ENCODE measurements at regions not wholly inside any gene's neighbourhood (a gene's known extent, or its start where the extent isn't known, plus 50 kb on each side); places are given as distances from the start of the nearest gene placed in this dataset.

GRCh38 chr4:126023896-126024295, 709.1 kb downstream of the FAT4 start:
- DNase-seq = no peak
- ChIA-PET CTCF (no interaction called here), POLR2A (no interaction called here)
- H3K9me3 Mint-ChIP-seq = no peaks in the 10 kb centered on the region
- no peaks in the 10 kb centered on the region for H3K36me3 Mint-ChIP-seq (ENCODE audit: low read depth)
- H3K4me3 Mint-ChIP-seq = no peak overlapping the region
- H3K27me3 Mint-ChIP-seq = no peaks in the 10 kb centered on the region
- no peaks in the 10 kb centered on the region for H3K4me1 Mint-ChIP-seq
- no peak overlapping the region for H3K27ac Mint-ChIP-seq

DNA sequence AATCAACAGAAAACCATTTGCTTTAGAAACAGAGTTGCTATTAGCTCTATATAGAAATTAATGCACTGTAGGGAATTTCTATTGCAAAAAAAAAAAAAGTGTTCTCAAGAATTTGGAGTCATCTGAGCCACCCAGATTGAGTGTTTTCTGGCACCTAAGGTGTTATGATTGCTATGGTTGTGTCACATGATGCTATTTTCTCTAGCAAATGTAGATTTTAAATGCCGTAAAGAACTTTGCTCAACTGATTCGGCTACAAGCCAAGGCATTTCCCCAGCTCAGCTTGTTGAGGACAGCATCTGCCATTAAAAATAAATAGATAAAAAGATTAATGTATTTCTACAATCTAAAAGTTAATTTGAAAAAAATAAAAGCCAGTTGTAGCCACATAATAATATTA, 712.8 kb downstream of the FAT4 start:
- ChIA-PET POLR2A (no interaction called here), CTCF (no interaction called here)
- no peak overlapping the region for H3K4me3 Mint-ChIP-seq
- DNase-seq = no peak
- H3K27ac Mint-ChIP-seq = no peak overlapping the region
- H3K27me3 Mint-ChIP-seq = no peaks in the 10 kb centered on the region
- H3K36me3 Mint-ChIP-seq (ENCODE audit: low read depth) = no peaks in the 10 kb centered on the region
- peaks cover 3% of the 10 kb centered on the region for H3K9me3 Mint-ChIP-seq
- H3K4me1 Mint-ChIP-seq = no peaks in the 10 kb centered on the region

GRCh38 chr4:126028876-126029275, 714.1 kb downstream of the FAT4 start:
- POLR2A ChIA-PET = no interaction called here

GRCh38 chr4:126037231-126037630, 722.5 kb downstream of the FAT4 start:
- Mint-ChIP-seq H3K4me3 (no peak overlapping the region), H3K27ac (no peak overlapping the region), H3K9me3 (no peaks in the 10 kb centered on the region), H3K36me3 (ENCODE audit: low read depth) (no peaks in the 10 kb centered on the region), H3K27me3 (no peaks in the 10 kb centered on the region), H3K4me1 (no peaks in the 10 kb centered on the region)
- CTCF ChIA-PET = no interaction called here
- DNase-seq = no peak
- POLR2A ChIA-PET = no interaction called here

More at GRCh38 chr4:126028876-126029275, 714.1 kb downstream of the FAT4 start:
- CTCF ChIA-PET = no interaction called here
- no peak overlapping the region for H3K4me3 Mint-ChIP-seq
- H3K4me1 Mint-ChIP-seq = no peaks in the 10 kb centered on the region
- no peaks in the 10 kb centered on the region for H3K36me3 Mint-ChIP-seq (ENCODE audit: low read depth)
- H3K27me3 Mint-ChIP-seq = no peaks in the 10 kb centered on the region
- no peak overlapping the region for H3K27ac Mint-ChIP-seq
- H3K9me3 Mint-ChIP-seq = peaks cover 3% of the 10 kb centered on the region
- DNase-seq = no peak

DNA sequence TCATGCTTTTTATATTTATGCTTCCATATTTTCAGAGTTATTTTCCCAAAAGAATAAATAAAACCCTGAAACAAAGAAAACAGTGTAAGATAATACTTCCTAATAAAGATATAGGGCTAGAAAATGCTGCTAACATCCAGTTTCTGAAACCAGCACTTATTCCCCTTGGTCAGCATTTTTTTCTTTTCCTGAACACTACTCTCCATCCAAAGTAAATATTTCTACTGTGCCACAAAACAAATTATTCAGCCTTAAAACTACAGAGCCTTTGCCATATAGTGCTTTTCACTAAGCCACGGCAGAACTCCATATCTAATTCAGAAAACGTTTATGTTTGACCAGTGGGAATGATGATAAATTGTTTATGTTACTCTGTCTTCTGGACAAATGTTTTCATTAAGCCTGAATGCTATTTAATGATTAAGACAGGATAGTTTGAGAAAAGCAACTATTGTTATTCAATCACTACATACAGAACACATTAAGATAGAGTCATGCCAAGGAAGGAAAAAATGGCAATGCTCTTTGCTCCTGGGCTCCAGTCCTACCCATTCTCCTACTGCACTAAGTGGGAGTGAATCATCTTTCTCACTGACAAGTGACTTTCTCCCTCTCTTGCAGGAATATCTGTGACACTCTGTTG, 723.9 kb downstream of the FAT4 start:
- CTCF ChIA-PET = no interaction called here
- Mint-ChIP-seq H3K4me1 (no peaks in the 10 kb centered on the region), H3K36me3 (ENCODE audit: low read depth) (no peaks in the 10 kb centered on the region), H3K27ac (no peak overlapping the region), H3K27me3 (no peaks in the 10 kb centered on the region), H3K9me3 (no peaks in the 10 kb centered on the region), H3K4me3 (no peak overlapping the region)
- POLR2A ChIA-PET = no interaction called here
- DNase-seq = no peak

GRCh38 chr4:126046081-126046614, 731.4 kb downstream of the FAT4 start:
- no peaks in the 10 kb centered on the region for H3K4me1 Mint-ChIP-seq
- no peaks in the 10 kb centered on the region for H3K27me3 Mint-ChIP-seq
- no peak overlapping the region for H3K4me3 Mint-ChIP-seq
- DNase-seq = no peak
- CTCF ChIA-PET = no interaction called here
- H3K36me3 Mint-ChIP-seq (ENCODE audit: low read depth) = no peaks in the 10 kb centered on the region
- POLR2A ChIA-PET = no interaction called here
- no peak overlapping the region for H3K27ac Mint-ChIP-seq
- H3K9me3 Mint-ChIP-seq = peaks cover 5% of the 10 kb centered on the region

DNA sequence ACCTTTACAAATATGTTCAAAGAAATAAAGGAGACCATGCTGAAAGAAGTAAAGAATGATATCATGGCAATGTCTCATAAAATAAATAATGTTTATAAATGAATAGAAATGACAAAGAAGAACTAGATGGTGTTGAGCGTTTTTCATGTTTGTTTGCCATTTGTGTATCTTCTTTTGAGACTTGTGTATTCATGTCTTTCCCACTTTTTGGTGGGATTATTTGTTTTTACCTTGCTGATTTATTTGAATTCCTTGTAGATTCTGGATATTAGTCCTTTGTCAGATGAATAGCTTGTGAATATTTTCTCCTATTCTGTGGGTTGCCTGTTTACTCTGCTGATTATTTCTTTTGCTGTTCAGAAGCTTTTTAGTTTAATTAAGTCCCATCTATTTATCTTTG, 732.4 kb downstream of the FAT4 start:
- no peaks in the 10 kb centered on the region for H3K4me1 Mint-ChIP-seq
- no peak overlapping the region for H3K27ac Mint-ChIP-seq
- no peaks in the 10 kb centered on the region for H3K27me3 Mint-ChIP-seq
- no peaks in the 10 kb centered on the region for H3K36me3 Mint-ChIP-seq (ENCODE audit: low read depth)
- H3K9me3 Mint-ChIP-seq = peaks cover 5% of the 10 kb centered on the region
- ChIA-PET CTCF (no interaction called here), POLR2A (no interaction called here)
- H3K4me3 Mint-ChIP-seq = no peak overlapping the region
- DNase-seq = no peak

- Mint-ChIP-seq H3K4me1 (no peaks in the 10 kb centered on the region), H3K36me3 (ENCODE audit: low read depth) (no peaks in the 10 kb centered on the region), H3K27me3 (no peaks in the 10 kb centered on the region), H3K4me3 (no peak overlapping the region), H3K9me3 (peaks cover 5% of the 10 kb centered on the region), H3K27ac (no peak overlapping the region)
- ChIA-PET CTCF (no interaction called here), POLR2A (no interaction called here)
- DNase-seq = no peak
Measured at GRCh38 chr4:126051689-126052424, 737.1 kb downstream of the FAT4 start.

DNA sequence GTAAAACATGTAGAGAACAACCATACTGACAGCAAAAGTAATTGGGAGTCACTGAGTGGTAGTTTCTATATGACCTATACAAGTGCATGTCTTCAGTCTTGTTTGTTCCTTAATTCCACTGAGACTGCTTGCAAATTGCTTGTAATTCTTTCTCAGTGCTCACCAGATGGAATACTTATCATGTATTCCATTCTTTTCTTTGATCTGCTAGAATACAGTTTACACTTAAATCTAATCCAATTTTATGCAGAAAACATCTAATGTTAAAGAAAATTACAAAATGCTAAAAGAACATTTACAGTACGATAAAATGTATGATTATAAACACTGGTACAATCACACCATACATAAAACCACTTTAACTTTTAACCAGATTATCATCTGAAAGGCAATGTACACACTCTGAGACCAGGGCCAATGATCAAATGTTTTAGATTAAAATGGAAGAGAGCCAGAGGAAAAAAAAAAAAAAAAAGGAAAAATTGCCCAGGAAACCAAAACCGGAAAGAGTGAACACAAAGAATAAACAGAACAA, 741.4 kb downstream of the FAT4 start:
- Mint-ChIP-seq H3K4me3 (no peak overlapping the region), H3K9me3 (peaks cover 3% of the 10 kb centered on the region), H3K27ac (no peak overlapping the region), H3K4me1 (no peaks in the 10 kb centered on the region), H3K36me3 (ENCODE audit: low read depth) (no peaks in the 10 kb centered on the region), H3K27me3 (no peaks in the 10 kb centered on the region)
- CTCF ChIA-PET = no interaction called here
- POLR2A ChIA-PET = no interaction called here
- DNase-seq = no peak

GRCh38 chr4:126057371-126057770, 742.6 kb downstream of the FAT4 start:
- no peaks in the 10 kb centered on the region for H3K27me3 Mint-ChIP-seq
- no peak overlapping the region for H3K27ac Mint-ChIP-seq
- no peaks in the 10 kb centered on the region for H3K4me1 Mint-ChIP-seq
- H3K36me3 Mint-ChIP-seq (ENCODE audit: low read depth) = no peaks in the 10 kb centered on the region
- H3K4me3 Mint-ChIP-seq = no peak overlapping the region
- H3K9me3 Mint-ChIP-seq = peaks cover 7% of the 10 kb centered on the region
- CTCF ChIA-PET = no interaction called here
- DNase-seq = no peak
- POLR2A ChIA-PET = no interaction called here

GRCh38 chr4:126058596-126058995, 743.8 kb downstream of the FAT4 start:
- Mint-ChIP-seq H3K4me1 (no peaks in the 10 kb centered on the region), H3K36me3 (ENCODE audit: low read depth) (no peaks in the 10 kb centered on the region), H3K27me3 (no peaks in the 10 kb centered on the region), H3K27ac (no peak overlapping the region), H3K9me3 (peaks cover 7% of the 10 kb centered on the region), H3K4me3 (no peak overlapping the region)
- ChIA-PET POLR2A (no interaction called here), CTCF (no interaction called here)
- no peak for DNase-seq

- H3K4me3 Mint-ChIP-seq = no peak overlapping the region
- no peaks in the 10 kb centered on the region for H3K27me3 Mint-ChIP-seq
- ChIA-PET CTCF (no interaction called here), POLR2A (no interaction called here)
- no peak overlapping the region for H3K27ac Mint-ChIP-seq
- H3K36me3 Mint-ChIP-seq (ENCODE audit: low read depth) = no peaks in the 10 kb centered on the region
- H3K4me1 Mint-ChIP-seq = no peaks in the 10 kb centered on the region
- H3K9me3 Mint-ChIP-seq = peaks cover 7% of the 10 kb centered on the region
- DNase-seq = no peak
Measured at GRCh38 chr4:126061655-126062054, 746.9 kb downstream of the FAT4 start.

DNA sequence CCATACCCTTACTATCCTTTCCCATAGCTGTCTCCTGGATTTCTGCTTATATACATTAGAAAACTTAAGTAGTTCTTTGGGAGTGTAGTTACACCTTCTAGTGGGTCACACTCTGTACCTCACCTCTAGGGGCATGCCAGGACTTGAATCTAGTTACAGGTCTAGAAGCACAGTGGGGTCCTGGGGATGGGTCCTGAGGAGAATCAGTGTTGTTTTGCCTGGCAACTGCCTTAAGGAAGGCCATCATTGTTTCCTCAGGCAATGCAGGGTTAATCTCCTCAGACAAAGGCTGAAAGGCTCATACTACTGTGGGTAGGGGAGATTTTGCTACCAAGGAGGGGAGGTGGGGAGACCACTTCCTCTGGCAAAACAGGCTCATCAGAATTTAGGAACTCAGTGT, 750.3 kb downstream of the FAT4 start:
- peaks cover 4% of the 10 kb centered on the region for H3K9me3 Mint-ChIP-seq
- H3K4me1 Mint-ChIP-seq = no peaks in the 10 kb centered on the region
- H3K27ac Mint-ChIP-seq = no peak overlapping the region
- H3K27me3 Mint-ChIP-seq = no peaks in the 10 kb centered on the region
- POLR2A ChIA-PET = no interaction called here
- DNase-seq = no peak
- CTCF ChIA-PET = no interaction called here
- no peak overlapping the region for H3K4me3 Mint-ChIP-seq
- H3K36me3 Mint-ChIP-seq (ENCODE audit: low read depth) = no peaks in the 10 kb centered on the region

Measured in activated CD4-positive, alpha-beta memory T cell treated with anti-CD3 and anti-CD28 coated beads, Interleukin-2, amount 10 ng/mL, durations not matched to agents 7 days and 5 days (primary cell).